Glomerular visceral epithelial cell (primary cell): ENCODE measurements at regions not wholly inside any gene's neighbourhood (a gene's known extent, or its start where the extent isn't known, plus 50 kb on each side); places are given as distances from the start of the nearest gene placed in this dataset.
A peak's percentile ranks its signal among the peaks of the same experiment; 100 is the strongest.

Experiments
- DNase-seq: peaks from one replicate; pipeline ENCODE4 v3.0.0-alpha.2; 2016; ENCODE audit errors: extremely low spot score

DNA sequence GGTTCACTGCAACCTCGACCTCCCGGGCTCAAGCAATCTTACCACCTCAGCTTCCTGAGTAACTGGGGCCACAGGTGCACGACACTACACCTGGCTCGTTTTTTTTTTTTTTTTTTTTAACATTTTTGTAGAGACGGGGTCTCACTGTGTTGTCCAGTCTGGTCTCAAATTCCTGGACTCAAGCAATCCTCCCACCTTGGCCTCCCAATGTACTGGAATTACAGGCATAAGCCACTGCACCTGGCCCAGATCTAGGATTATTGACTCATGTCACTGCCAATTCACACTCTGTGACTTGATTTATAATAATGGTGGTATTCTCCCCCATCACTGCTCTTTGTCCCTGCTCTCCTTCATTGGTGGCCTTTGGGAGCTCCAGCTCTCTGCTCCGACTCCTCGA lies 145.1 kb downstream of the PTPRU start:
- DNase-seq, result no peak

GRCh38 chr1:29380532-29380931 lies 144.2 kb downstream of the PTPRU start:
- DNase-seq, result peak; percentile 10

DNA sequence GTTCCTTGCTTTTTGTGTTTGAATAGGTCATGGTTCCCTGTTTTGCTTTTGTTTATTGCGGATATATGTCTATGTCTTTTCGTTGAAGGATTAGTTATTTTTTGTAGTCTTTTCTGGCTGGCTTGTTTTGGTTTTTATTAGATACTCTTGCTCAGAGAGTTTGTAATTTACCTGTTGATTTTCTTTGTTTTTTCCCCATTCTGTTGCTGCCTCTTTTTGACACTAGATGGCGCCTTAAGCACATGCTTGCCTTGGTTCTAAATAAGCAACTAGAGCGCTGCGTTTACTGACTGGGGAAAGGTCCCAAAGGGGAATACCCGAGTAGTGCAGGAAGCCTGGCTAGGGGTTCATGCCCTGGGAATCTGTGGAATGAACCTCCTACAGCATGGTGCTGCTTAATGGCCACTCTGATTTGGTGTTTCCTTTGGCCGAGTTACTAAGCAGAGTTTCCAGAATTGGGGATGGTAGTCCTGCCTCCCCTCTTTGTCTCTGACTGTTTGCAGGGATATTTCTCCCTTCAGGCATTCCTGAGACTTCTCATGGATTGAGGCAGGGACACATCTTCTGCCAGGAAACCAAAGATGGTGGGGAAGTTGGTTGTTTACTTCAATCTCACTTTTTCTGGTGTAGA lies 143.2 kb downstream of the PTPRU start:
- DNase-seq, result no peak
